GM18499 (cell line): ENCODE measurements at regions not wholly inside any gene's neighbourhood (a gene's known extent, or its start where the extent isn't known, plus 50 kb on each side); places are given as distances from the start of the nearest gene placed in this dataset.

Experiments used
- ATAC-seq: cut with Tn5 transposase; IDR thresholded peaks from one replicate; pipeline ENCODE4 v1.9.1; 2021; ENCODE audit warnings: moderate number of reproducible peaks; ENCODE audit not compliant: insufficient read depth, unreplicated experiment

DNA sequence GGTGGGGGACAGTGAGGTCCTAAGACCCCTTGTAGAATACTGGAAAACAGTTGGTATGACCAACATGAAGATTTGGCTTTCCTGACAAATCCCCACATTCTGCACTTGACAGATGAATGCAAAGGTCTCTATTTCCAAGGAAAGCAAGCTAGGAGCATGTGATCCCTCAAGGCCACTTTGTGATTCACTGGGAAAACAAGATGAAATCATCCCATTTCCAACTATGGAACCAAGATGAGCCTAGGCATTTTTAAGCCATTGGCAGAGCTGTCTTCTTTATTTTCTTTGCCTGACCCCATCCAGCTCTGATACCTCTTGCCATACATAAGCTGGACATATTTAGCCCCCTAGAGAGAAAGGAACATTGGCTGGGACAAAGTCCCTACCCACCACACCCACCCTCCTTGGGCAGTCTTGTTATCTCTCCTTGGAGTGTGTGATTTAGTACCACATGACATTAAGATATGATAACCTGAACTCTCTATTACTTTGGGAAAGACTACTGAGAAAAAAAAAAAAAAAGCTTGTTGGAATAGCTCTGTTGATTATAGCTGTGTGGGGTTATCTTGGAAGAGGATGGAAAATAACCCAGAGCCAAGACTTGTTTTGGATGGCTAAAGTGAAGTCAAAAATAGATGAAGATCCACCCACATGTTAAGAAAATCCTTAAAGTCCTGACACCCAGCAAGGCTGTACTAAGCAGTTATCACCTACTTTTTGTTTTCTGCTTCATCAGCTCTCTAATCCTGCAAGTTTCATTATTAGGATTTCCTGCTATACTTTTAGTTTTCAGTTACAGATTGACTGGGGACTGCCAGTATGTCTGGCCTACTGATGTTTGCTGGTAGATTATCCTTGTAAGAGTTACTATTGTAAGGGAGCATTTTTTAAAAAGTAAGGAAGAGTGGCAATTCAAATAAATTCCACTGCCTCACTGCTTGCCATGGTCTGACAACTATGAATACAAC, 90.1 kb upstream of the PREP start:
- peak; percentile 58 for ATAC-seq

DNA sequence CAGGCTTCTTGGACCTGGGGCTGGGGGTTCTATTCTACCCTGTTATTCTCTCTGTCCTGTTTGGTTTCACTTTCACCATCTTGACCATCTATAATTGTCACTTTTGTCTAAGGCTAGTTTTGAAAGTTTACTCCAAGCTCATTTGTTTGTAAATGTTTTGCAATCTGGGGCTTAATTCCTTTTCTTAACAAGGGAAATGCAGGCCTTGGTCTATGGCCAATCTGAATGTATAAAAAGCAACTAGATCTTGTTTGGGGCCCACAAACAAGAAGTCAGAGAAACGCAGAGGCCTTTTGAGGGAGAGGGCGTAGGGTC, 86.3 kb upstream of the PREP start:
- ATAC-seq = no peak

DNA sequence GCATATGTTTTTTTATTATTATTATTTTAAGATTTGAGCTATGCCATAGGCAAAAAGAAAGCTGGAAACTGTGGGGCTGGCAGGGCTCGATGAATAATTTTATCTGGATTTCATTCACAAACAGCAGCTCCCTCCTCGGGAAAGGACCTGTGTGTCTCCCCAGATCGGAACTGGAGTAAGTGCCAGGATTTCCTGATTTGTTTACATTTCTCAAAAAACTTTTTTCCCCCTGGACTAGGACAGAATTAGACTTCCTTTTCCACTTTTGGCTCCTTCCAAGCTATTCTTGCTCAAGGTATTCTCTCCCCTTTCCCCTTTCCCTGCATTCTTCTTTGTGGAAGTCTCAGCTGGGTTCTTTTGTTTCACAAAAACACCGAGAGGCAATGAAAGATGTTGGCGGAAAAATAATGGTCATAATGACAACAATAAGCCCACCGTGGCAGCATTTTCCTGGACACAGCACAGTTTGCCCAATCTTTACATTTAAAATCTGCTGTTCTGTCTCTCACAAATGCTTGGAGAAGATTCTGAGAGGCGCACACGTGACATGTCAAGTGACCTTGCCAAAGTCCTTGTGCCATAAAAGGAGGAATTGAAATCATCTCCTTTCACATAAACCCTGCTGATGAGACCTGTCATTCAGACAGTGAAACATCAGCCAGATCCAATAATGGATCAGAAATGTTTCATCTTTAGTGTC, 85.8 kb upstream of the PREP start:
- ATAC-seq = no peak

DNA sequence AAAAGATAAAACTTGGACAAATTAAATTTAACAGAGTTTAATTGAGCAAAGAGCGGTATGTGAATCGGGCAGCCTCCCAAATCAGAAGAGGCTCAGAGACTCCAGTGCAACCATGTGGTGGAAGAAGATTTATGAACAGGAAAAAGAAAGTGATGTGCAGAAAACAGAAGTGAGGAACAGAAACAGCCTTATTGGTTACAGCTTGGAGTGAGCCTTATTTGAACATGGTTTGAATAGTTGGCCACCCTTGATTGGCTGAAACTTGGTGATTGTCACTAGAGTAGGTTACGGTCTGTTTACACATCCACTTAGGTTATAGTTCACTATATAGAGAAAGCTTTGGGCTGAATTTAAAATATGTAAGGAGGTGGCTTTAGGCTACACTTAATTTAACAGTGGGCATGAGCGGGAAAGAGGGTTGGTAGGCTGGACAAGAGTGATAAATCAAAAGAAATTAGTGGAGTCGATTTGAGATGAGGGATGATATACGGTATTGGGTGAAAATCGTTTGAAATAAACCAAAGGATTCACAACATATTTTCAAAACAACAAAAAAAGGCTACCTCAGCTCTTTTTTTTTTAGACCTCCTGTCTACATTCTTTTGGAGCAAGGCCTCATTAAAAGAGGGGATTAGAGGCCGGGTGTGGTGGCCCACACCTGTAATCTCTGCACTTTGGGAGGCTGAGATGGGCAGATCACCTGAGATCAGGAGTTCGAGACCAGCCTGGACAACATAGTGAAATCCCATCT, 84.3 kb upstream of the PREP start:
- no peak for ATAC-seq

DNA sequence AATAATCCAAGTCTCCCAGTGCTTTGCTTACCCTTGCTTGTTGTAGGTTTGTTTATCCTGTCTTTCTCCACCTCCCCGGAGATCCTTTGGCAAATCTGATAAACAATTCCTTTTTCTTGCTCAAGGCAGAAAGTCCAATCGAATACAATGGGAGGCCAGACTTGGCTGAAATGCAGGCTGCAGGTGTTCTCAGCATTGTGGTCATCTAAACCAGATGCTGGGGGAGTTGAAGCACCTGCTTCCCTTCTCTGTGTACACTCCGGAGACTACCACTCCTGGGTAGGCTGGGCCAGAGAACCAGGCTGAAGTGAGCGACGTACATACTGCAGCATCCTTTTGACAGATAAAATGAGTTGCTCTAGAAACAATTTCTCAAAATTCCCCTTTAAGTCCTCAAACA, 82.6 kb upstream of the PREP start:
- ATAC-seq = peak; percentile 38

DNA sequence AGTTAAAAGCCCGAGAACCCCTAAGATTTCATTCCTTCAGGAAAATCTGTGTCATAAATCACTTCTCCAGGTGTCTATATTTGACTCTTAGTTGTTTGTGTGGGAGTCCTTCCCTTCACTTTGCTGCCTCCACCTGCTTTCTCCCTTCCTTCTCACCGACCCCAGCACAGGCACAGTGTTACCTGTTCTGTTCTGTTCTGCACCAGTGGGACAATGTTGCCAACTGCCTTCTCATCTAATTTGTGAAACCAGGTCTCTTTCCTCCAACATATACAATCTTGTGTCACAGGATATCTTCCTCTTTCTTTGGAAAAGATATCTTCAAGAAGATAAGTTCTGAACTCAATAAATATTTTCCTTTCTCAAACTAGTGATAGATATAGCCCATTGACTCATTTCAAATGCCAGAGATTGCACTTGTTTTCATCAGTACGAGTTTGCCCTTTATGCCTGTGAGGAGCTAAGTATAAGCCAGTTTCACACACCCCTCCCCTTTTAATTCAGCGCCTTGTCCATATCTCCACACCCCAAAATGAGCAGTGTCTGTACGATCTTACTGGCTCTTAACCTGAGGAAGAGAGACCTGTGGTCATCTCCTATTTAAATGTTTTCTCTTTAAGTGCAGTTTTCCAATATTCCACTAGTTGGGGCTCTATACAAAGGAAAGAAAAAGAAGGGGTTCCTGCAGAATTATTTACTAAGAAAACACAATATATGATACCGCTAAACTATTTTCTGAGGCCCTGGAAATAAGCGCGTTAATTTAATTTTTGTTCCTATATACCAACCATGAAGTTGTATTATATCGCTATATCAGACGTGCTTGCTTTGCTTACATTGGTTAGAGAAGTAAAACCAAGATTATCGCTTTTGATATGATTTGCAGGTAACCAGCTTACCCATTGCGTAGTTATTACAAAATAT, 81.6 kb upstream of the PREP start:
- no peak for ATAC-seq

DNA sequence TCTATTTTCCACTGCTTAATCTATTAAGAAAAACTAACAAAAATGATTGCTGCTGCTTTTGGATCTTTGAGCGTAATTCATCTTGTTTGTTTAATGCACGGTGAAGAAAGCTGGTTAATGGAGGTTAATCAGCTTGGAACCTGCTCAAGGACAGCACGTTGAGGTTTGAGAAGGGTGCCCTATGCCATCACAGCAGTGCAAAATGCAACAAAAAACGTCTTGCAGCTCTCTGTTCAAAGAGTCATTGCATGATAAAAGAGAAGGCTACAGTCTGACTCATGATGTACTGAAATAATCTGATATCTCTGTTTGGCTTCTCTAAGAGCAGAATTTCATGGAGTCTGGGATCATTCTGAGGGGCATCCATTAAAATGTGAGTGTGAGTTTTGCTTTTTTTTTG, 80.6 kb upstream of the PREP start:
- ATAC-seq = no peak

DNA sequence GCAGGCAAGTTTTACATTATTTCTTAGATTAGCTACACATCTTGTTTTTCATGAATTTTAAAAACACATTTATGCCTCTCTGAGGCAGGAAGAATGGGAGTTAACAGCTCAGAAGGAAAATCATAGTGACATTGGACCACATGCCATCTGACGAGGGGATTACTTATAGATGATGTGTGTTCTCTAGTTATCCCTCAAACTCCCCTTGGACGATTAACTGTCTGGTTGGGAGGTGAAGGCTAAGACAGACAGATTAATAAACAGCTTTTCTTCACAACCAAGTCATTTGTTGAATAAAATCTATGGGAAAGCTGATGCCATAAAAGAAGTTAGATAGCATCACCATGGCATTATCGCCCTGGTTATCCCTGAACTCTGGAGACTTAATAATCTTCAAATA, 80.0 kb upstream of the PREP start:
- no peak for ATAC-seq

DNA sequence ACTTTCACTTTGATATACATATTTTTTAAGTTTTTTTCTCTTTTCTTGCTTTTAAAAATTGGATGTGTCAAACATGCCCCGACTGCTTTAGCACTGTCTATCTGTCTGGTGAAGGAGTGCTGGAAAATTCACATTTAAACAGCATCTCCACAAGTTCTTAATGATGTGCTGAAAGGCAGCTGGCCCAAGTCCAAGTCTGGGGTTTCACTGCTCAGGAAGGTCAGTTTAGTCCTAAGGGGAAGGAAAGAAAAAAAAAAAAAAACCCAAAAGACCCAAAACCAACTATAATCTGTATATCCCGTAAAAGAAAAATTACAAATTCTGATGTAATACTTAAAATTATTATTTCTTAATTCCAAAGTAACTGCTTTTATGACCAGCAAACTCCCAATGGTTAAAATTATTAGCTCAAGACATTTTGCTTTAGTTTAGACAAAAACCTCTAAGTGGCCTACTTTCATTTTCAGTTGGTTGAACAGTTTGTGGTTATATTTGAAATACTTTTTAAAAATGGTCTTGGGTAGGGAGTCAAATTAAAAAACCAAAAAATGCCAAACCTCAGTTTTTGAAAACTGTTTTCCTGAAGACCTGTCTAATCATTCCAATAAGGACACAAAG, 79.5 kb upstream of the PREP start:
- no peak for ATAC-seq

DNA sequence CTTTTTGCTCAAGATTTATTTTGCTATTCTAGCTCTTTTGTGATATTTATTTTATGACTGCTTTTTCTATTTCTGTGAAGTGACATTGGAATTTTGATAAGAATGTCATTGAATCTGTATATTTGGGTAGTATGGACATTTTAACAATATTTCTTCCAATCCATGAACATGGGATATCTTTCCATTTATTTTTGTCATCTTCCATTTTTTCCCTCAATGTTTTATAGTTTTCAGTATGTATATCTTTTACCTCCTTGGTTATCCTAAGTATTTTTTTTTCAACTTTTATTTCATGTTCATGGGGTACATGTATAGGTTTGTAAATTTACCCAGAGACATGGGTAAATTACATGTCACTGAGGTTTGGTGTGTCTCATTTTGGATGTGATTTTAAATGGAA, 74.1 kb upstream of the PREP start:
- ATAC-seq = no peak

DNA sequence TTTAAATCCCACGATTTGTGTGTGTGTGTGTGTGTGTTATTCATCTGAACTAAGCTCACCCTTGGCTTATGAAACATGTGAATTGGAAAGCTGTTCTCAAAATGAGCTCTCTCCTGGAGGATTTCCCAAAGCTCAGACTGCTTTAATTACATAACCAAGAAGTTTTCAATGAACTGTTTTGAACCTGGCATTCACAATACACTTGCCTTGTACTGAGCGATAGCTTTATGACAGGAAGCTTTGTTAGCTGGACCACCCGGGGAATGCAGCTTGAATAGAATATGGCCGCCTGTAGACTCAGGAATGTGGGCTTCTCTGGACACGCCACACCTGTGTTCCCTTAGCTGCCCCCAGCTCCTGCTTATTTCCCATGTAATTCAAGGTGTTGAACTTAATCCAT, 71.4 kb upstream of the PREP start:
- no peak for ATAC-seq

DNA sequence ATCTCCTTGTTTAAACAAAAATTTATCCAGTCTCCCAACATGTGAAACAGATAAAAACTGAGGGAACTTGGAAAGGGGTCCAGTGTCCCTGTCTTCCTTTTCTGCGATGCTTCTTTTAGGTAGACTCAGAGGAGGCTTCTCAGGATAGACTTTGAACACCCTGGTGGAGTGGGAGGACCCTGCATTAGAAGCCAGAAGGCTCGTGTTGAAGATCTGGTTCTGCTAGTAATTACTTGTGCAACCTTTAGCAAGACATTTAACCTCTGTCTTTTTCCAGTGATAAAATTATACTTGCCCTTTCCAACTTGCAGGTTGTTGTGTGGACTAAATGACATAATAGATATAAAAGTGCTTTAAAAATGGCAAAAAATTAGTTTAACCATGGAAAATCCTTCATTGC, 67.1 kb upstream of the PREP start:
- no peak for ATAC-seq

DNA sequence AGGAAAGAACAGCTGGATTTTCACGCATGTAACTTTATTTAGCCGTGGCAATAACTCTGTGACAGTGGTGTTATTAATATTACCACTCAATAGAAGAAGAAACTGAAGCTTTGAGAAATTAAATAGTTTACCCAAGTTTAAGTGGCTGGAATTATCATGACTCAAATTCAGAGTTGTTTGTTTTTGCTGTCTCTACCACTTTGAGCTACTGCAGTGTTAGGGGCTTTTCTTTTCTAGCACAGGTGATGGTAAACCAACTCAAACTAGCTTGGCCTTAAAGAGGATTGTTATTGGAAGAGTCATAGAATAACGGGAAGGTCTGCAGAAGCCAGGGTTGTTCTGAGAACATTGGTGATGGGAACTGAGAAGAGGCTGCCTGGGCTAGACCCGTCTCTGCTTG, 66.0 kb upstream of the PREP start:
- no peak for ATAC-seq

DNA sequence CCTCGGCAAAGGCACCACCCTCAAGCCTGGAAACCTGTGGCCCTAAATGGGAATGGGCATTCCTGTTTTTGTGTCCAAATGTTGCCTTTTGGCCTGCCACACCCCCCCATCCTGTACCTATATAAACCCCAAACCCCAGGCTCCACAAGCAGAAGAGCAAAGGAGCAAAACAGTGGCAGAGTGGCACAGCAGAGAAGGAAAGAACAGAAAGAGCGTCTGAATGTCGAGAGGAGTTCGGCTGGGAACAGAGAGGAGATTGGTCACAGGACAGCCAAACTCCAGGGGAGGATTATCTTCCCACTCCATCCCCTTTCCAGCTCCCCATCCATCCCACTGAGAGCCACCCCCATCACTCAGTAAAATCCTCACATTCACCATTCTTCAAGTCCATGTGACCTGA, 58.0 kb upstream of the PREP start:
- no peak for ATAC-seq

DNA sequence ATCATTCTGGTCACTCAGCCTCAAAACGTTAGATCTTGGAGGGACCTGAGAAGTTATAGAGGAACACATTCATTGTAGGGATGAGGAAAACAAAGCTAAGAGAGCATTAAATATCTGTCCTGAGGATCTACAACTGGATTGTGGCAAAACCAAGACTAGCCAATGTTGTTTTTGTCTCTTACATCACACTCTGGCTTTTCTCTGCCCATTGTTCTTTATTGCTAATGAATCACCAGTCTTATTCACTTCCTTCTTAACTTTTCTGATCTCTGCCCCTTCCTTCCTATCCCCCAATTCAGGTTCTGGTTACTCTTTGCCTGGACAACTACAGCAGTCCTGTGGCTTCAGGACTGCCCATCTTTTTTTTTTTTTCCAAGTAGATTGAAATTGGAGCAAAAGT, 57.0 kb upstream of the PREP start:
- ATAC-seq = no peak

DNA sequence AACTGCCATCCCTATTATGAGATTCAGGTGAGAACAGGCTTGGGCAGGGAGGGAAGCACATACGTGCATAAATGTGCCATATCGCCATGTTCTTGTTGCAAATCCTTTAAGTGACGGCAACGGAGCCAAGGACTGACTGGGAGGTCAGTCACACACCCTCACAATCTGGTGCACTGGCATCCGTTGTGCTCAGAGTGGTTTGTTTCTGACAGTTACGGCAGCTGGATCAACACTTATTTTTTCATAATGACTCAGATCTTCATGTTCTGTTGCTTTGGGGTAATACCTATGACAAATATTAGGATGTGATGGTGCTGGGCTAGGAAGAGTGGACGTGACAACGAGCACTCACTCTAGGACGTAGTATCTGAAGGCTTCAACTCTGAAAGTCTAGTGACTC, 56.2 kb upstream of the PREP start:
- peak; percentile 90 for ATAC-seq

DNA sequence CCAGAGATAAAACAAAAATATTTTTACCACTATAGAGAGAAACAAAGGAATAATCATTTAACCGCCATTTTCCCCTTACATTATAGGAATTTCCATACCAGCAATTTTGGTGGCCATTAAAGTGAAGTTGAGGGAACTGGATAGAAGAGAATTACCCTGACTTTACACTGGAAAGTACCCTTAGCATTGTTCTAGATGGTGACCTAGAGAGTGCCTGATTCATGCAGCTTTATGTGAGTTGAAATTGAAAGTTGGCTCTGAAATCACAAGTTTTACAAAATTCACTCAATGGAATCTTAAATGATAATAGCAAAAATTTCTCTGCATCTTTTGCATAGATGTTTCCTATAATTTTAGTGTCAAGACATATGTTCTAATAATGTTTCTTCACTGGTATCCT, 55.7 kb upstream of the PREP start:
- ATAC-seq = no peak

DNA sequence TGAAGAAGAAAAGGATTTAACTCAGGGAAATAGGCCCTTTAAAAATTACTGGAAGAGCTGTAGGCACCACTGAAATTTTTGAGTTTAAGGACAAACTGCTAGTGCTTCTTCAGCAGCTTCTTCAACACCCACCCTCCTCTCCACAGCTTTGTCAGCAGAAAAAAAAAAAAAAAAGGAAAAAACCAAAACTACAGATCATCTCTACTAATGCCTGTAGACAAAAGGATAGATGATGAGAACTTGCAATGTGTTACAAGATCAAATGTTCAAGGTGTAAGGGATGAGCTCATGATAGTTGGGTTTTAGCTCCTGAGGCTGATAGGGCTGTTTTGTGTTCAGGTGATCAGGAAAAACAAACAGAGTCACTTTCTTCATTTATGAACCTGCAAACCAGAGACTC, 55.2 kb upstream of the PREP start:
- no peak for ATAC-seq

DNA sequence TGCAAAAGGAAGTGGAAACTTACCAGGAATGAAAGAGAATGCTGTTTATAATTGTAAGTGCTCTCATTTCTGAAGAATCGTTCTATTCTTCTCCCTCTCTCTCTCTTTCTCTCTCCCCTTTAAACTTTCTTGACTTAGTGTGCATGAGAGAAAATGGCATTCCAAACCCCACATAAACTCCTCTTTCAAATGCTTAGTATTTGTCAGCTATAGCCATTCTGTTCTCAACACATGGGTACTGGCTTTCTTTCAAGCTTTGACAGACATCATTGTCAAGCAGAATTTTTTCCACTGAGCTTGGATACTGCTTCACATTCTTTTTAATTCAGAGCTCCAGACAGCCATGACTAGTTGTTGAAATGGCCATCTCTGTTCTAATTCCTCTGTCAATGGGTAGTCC, 51.1 kb upstream of the PREP start:
- no peak for ATAC-seq
